SKM-1 (cell line): ENCODE measurements at regions not wholly inside any gene's neighbourhood (a gene's known extent, or its start where the extent isn't known, plus 50 kb on each side); places are given as distances from the start of the nearest gene placed in this dataset.
"Not testable (repeated sequence)": the region's sequence is repeated elsewhere in the genome, so short reads cannot be mapped to it uniquely, and the experiment has no call there.

Experiments used
- DNase-seq: peaks from one replicate; lab custom pipeline; 2025; ENCODE audit not compliant: unreplicated experiment; lab: John Stamatoyannopoulos, UW

DNA sequence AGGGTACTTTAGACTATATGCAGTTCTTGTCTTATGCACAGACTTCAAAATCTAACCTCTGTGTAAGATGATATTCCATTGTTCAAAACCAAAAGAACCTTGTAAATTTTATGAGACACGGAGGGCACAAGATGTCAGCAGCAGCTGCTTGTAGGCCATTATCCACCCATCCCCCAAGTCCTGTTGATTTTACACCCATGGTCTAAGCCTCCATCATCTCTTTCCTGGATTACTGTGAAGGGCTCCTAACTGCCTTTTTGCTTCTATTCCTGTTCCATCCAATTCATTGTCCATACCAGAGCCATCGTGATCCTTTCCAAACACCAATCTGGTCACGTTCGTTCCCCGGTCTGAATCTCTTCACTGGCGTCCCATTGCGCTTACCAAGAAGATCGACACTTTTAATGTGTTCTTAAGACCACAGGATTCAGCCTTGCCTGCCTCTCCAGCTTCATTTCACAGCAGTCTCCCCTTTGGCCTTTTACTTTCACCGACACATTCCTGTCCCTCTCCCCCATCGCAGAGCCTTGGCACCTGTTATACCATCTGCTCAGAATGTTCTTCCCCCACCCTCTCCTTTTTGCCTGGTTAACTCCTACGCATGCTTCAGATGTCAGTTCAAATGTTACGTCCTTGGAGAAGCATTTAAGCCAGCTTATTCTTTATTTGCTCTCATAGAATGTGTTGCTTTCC is 107.3 kb upstream of the POU3F1 start:
- no peak for DNase-seq

DNA sequence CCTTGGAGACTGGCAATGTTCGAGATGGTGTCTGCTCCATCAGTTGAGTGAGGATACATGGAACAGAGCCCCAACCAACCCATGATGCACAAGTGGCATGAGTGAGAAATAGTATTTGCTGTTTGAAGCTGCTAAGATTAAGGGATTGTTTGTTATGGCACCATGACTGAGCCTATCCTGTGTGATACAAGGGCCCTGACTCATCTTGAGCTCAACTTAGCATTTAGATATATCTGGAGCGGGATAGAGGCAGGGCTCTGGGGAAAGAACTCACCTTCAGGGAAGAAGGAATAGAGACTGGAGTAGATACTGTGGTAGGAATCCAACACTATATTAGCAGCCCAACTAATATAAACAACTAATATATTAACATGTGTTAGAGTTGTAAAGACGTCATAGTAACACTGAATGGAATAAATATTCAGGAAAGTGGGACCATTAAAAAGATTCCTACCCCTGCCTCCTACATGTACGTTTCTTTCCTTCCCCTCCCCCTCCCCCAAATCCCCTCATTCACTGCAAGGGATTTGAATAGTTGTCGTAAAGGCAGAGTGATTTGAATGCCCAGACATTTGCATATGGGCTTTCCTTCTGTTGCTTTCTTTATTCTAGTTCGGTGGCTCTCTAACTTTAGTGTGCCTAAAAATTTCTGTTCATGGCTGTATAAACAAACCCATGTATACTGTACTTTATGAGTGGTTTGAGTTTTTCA is 106.6 kb upstream of the POU3F1 start:
- DNase-seq, result no peak

DNA sequence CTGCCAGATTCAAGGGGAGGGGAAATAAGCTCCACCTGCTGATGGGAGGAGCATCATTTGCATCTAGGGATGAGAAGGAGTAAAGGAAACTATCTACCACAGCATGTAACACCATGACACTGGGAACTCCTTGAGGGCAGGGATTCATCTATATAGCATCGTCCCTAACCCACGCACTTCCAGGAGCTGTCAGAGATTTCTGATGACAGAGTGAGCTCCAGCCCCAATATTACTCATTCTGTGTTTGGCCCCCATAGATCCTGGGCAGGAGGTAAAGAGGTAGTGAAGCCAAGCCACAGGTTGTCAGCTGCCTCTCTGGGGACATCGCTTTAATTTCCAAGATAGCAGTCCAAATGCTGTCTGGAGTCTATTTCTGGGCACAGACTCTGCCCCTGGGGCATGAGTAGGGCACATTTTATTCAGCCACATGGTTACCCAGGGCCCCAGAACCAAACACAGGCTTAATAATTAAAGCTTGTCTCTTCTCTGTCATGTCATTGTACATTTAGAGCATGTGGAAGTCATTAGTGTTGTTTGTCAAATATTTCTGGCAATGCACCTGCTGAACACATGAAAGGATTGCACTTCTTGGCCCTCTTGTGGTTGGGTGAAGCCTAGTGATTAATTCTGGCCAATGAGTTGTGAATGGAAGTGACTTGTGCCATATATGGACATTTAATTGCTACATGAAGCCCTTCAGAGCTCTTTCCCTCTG is 105.9 kb upstream of the POU3F1 start:
- DNase-seq, result no peak

DNA sequence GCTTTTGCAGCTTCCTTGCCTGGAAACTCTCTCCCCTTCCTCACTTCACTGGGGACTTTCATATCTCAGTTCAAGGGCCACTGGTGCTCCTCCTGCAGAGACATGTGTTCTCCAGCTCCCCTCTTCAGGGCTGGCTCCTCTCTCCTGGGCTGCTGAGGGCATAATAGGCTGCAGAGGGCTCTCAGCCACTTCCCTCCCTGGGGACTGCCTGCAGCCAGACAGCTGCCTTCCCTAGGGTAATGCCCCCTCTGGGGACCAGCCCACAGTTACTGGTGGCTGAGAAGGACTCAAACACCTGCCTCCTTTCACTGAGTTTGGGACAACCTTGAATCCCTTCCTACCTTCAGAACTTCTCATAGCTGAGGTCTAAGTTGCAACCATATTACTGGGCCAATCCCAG is 104.8 kb upstream of the POU3F1 start:
- no peak for DNase-seq

DNA sequence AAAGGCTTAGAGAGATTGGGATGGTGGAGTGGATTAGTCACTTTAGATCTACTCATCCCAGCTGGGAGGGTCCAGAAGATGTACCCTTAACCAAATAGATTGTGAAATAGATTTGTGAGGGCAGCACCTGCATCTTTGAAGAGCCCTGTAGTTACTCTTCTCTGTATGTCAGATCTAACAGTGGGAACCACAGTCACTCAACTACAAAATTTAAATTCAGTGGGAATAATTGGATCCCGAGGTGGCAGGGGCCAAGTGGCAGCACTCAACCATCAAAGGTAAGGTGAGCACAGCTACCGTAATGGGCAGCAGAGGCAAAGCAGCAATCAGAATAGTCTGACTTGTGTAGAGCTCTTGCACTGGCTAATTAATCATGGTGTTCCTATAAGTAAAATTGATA is 99.5 kb upstream of the POU3F1 start:
- DNase-seq, result not testable (repeated sequence)

DNA sequence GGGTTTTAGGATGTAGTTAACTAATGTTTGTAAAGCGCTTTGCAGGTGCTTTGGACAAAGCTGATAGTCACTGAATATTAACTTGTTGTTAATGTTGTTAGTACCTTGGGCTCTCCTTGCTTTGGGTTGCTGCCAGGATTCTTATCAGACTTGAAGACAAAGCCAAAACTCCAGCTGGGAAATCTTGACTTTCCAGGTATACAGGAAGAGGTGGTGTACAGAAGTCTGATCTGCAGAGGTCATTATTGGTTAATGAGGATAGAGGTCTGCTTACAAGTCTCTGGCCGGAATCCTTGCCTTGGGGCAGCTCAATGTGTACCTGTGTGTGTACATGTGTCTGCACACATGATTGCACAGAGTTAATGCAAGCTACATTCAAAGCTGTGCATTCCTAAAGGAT is 96.0 kb upstream of the POU3F1 start:
- DNase-seq, result no peak

DNA sequence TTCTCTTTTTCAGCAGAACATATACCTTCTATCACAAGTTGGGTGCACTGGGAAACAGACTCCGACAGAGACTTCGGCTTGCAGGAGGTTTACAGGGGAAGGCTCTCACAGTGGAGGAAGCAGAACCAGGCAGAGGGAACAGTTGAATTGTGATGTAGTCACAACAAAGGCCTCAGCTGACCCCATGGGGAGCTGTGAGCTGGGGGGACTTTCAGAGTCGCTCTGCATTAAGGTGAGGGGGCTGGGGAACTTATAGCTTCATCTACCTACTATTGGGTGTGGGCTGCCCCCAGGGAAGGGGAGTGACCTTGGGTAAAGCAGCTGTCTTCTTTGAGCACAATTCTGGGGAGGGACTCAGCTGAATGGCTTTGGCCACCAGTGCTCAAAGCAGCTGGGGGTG is 94.9 kb upstream of the POU3F1 start:
- no peak for DNase-seq

DNA sequence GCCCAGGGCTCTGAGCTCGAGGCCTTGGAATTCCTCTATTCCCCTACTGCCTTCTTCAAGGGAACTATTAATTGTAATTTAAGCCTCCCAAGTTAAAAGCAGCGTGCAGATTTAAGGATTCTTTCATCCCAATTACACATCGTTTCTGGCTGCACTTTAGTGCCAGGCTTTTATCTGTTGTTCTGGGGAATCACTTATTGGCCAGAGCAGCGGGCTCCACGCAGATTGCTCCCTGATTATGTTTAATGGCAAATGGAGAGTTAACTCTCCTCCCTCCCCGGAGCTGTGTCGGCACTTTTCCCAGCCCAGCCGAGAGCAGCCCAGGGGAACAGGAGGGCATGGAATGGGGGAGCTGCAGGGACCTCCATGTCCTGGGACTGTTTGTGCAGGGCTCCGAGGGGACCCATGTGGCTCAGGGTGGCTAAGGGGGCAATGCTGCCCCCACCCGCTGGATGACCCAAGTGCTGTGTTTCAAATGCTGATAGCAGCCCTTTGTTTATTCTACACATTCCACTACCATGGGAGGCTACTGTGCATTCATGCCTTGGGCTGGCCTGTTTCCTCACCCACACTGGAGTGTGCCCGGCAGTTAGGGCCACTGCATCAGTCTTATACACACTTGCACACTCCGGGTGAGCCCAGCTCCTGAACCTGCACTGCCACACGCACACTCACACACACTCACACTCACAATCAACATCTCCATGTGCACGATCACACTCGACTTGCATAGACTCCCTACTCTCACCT is 93.3 kb upstream of the POU3F1 start:
- no peak for DNase-seq

DNA sequence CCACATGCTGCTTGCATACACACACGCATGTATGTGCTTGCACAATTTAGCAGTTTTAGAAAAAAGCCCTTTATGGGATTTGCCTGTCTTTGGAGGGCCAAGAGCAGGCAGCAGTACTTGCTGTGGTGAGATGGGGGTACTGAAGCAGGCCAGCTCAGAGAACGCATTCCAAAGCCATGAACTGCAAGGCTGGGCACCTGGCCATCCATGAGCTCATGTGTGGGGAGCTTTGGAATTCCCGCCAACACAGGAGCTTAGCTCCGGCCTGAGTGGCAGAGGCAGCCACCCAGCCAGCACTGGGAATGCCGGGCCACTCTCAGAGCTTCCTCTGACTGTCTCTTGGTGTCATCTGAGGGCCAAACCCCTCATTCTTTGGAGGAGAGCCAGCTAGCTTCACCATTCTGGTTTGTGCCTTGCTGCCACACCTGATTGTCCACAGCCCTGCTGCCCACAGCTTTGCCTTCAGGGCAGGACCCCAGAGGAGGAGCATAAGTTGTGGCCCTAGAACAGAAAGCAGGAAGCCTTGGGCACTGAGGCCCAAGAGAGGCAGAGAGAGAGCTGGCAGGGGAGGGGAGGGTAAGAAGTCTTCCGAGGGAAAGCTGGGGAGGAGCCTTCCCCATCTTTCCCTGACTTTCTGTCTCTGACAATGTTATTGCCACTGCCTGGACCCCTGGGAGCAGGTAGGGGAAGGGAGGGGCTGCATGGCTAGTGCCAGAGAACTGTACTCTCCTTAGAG is 92.1 kb upstream of the POU3F1 start:
- DNase-seq, result no peak

DNA sequence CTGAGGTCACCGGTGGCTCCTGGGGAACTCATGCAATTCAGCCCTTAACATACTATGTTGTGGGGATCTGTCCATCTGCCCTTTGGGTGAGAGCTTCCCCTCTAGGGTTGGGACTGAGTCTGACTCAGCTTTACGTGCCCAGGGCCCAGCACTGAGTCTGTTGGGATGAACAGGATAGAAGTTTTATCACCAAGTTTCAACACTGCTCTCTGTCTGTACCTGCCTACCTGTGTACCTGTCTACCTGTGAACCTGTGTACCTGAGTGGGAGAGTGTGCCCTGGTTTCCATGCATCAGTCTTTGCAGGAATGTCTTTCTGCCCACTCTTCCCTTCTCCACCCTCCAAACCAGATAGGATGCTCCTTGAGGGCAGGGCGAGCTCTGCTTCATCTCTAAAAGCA is 90.6 kb upstream of the POU3F1 start:
- DNase-seq, result no peak

DNA sequence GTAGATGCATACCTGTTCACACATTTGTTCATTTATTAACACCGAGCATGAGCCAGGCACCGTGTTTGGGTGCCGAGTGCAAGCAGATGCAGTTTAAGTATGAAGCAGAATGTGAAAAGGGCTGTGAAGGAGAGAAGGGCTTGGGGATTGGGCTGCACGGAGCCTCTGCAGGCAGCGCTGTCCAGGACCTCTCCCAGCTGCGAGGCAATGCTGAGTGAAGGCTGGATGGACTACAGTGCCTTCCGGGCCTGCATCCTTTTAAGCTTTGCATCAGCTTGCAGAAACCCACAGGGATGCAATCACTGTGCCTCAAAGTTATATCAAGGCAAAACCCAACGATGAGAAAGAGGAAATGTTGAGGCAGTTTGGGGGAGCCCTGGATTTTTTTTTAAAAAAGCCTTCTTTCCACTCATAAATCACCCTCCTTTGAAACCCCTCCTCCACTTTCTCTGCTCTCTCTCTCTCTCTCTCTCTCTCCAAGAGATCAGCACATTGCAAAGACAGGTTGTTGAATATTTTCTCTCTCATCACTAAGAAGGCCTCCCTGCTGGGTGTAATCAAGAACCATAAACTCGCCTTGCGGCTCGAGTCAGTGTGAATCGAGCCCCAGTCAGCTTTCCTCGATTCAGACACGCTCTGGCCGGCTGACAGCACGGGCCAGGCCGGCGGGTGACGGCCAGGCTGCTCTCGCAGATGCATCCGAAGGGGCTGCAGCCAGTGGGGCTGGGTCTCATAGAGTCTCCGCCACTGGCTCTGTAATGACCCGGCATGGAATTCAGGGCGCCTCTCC is 89.2 kb upstream of the POU3F1 start:
- DNase-seq, result no peak

DNA sequence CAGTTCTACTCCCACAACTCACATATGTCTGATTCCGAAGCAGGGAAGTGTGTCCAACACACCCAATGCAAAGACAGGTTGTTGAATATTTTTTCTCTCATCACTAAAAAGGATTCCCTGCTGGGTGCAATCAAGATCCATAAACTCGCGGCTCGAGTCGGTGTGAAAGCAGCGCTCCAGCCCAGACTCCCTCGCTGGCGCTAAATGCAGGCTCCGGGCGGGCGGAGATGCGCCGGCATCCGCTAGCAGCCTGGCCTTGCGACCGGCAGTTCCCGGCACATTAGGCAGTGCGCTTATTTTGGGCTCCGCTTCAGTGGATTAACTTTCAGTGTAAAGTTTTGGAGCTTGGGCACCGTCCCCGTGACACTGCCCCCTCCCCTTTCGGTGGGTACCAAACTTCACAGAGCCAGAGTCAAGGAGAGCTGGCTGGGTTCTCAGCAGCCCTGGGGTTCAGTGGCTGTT is 87.7 kb upstream of the POU3F1 start:
- no peak for DNase-seq

DNA sequence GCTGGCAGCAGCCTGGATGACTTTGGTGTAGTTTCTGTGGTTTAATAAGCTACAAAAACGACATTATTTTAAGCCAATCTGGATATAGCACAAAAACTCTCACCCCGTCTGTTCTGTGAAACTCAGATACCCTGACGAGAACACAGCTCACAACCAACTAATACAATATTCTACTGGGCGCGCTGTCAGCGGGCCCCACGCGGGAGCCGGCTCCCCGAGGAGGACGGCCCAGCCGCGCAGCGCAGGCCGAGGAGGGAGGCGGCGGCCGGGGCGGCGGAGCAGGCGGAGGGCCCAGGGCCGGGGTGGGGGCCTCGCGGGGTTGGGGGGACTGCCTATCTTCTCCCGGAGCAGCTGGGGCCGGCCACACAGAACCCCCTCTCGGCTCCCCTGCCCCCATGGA is 87.2 kb upstream of the POU3F1 start:
- no peak for DNase-seq

DNA sequence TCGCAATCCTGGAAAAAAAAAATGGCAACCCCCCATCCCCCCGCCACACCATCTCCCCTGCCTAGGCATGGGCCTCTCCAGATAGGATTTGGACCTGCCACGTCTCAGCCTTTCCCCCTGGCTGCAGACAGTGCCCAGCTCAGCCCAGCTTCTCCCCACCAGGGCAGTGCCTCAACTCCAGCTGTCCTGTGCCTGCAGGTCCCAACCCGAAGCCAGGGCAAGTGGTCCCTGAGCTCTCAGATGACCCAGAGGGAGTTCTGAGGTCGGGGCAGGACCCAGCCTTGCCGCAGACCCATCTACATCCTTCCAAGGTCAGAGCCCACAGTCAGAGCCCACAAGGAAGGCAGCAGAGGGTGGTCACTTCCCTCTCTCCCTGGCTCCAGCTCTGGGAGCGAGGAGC is 86.7 kb upstream of the POU3F1 start:
- no peak for DNase-seq

DNA sequence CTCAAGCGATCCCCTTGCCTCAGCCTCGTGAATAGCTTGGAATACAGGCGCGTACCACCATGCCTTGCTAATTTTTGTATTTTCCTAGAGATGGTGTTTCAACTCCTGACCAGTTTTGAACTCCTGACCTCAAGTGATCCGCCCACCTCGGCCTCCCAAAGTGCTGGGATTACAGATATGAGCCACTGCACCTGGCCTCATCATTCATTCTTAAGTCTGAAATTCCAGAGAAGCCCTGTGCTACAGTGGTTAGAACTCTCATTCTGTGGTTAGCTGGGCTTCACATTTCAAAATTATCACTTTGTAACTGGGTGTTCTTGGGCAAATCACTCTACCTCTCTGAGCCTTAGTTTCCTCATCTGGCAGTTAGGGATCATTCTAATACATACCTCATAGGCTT is 86.1 kb upstream of the POU3F1 start:
- DNase-seq, result no peak

DNA sequence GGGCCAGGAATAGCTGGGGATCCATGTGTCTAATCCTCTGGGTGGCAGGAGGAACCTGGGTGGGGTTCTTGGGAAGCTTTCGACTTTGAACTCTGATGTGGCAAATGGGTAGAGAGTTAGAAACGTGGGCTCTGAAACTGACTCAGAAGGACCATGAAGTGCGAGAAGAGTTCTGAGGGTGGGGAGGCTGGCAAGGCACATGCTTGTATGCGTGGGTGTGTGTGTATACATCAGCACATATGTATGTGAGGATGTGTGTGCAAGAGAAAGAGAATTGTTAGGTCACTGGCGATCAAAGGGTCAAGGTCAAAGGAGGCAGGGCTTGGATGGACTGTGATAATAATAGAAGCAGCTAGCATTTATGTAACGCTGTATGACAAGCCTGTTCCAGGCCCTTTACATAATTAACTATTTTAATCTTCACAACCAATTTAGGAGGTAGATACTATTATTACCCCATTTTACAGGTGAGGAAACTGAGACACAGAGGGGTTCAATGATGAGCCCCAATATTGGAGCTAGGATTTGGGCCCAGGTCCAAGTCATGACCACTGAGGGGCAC is 84.5 kb upstream of the POU3F1 start:
- no peak for DNase-seq

DNA sequence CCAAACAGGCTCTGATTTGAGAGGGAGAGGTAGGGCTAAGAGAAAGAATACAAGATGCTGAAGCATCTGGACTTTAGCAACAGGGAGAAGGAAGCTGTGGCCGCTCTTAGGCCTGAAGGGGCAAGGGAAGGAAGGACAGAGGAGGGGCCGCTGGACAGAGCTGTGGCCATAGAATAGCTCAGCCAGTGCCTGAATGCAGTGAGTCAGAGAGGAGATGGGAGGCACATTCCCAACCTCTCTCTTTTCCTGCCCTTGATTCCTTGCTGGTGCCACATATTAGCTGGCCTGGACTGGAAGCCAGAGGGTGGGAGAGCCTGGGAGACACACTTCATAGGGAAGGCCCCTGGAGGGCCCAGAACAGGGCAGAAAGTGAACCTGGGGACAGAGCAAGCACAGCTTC is 83.4 kb upstream of the POU3F1 start:
- no peak for DNase-seq

DNA sequence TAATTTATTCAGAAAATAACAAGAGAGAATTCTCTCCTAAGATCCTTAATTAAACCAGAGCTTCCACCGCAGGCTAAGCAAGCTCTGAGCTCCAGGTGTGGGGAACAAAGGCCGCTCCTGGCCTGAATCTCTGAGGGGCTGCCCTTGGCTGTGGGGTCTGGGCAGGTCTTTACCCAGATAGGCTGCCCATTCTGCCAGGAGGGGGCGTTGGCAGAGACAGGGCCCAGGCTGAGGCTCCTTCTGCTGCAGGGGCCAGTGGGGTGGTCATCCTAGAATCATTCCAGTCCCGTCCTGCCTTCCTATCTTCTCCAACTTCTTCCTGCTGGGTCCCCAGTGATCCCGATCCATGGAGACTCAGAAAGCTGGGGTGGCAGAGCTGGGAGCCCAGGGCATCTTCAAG is 82.9 kb upstream of the POU3F1 start:
- DNase-seq, result no peak

DNA sequence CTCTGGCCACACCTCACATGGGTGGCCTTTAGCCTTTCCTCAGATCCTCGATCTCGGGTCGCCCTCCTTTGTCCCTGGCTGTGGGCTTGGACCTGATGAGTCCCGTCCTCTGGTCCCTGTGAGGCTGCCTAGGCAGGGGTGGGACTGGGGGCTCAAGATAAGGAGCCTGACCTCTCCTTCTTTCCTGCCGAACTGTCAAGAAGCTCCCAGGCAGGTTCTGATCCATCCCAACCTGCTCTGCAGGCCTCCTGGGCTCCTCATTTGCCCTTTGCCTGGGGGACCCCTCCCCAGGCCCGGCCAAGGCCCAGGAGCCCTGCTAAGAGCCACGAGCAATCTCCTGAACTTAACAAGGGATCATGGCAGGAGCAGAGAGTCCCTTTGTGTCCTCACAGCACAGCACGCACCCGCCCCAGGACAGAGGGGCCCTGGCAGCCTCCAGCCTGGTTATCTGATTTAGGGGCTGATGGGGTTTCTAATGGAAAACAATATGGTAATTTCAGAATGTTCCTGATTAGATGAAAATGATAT is 82.4 kb upstream of the POU3F1 start:
- no peak for DNase-seq
